PFSK-1 (cell line): ENCODE measurements at regions not wholly inside any gene's neighbourhood (a gene's known extent, or its start where the extent isn't known, plus 50 kb on each side); places are given as distances from the start of the nearest gene placed in this dataset.

Experiments used
- FOXP2 ChIP-seq: optimal IDR thresholded peaks from 2 replicates; pipeline ENCODE3; 2011; ENCODE audit warnings: borderline replicate concordance, control low read depth, inconsistent platforms; ENCODE audit not compliant: insufficient read depth; ENCODE audit errors: extremely low read length, extremely low read depth
- POLR2AphosphoS5 ChIP-seq: IDR thresholded peaks from 2 replicates; pipeline ENCODE4 v1.6.1; 2012; ENCODE audit warnings: low read depth, mild to moderate bottlenecking, control low read depth, low read length, moderate library complexity
- SIN3A ChIP-seq: IDR thresholded peaks from 2 replicates; pipeline ENCODE4 v1.6.1; 2012; ENCODE audit warnings: mild to moderate bottlenecking, low read length, moderate library complexity, borderline replicate concordance; ENCODE audit not compliant: insufficient read depth
- TAF1 ChIP-seq: IDR thresholded peaks from 2 replicates; pipeline ENCODE4 v1.6.1; 2012; ENCODE audit warnings: low read length, control low read depth, borderline replicate concordance; ENCODE audit not compliant: insufficient read depth
- TF ChIP-seq, protein P1 (sequence below), 2 experiments: IDR thresholded peaks; 2 replicates each; pipeline versions ENCODE4 v1.6.1 to v1.8.0; 2011 to 2012; ENCODE audit warnings: low read depth in 2 of 2, low read length in 2 of 2, control low read depth in 1 of 2, inconsistent platforms in 1 of 2, mild to moderate bottlenecking in 1 of 2, moderate library complexity in 1 of 2; ENCODE audit not compliant: insufficient read depth in 1 of 2

DNA sequence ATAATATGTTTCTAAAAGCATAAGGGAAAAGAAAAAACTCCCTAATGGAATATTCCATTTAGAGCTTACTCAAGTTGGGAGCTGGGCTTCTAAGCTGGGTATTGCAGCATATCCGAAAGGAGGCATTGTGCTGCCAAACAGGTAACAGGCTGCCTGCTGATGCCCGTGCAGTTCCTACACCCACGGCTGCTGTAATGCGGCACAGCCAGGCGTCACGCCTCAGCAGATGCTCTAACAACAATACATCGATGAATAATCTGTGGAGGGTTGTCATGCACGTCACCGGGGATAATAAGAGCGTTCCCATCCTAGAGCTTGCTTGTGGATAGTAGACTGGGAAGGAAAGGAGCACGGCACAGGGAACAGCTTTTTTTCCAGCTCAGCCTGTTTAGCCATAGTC lies 1582.1 kb upstream of the SLC10A2 start:
- TF ChIP-seq SIN3A (no peak), POLR2AphosphoS5 (no peak), TAF1 (no peak)
- TF ChIP-seq, protein P1, sequence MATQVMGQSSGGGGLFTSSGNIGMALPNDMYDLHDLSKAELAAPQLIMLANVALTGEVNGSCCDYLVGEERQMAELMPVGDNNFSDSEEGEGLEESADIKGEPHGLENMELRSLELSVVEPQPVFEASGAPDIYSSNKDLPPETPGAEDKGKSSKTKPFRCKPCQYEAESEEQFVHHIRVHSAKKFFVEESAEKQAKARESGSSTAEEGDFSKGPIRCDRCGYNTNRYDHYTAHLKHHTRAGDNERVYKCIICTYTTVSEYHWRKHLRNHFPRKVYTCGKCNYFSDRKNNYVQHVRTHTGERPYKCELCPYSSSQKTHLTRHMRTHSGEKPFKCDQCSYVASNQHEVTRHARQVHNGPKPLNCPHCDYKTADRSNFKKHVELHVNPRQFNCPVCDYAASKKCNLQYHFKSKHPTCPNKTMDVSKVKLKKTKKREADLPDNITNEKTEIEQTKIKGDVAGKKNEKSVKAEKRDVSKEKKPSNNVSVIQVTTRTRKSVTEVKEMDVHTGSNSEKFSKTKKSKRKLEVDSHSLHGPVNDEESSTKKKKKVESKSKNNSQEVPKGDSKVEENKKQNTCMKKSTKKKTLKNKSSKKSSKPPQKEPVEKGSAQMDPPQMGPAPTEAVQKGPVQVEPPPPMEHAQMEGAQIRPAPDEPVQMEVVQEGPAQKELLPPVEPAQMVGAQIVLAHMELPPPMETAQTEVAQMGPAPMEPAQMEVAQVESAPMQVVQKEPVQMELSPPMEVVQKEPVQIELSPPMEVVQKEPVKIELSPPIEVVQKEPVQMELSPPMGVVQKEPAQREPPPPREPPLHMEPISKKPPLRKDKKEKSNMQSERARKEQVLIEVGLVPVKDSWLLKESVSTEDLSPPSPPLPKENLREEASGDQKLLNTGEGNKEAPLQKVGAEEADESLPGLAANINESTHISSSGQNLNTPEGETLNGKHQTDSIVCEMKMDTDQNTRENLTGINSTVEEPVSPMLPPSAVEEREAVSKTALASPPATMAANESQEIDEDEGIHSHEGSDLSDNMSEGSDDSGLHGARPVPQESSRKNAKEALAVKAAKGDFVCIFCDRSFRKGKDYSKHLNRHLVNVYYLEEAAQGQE (IDR thresholded peaks at IDR 0.05; ENCODE audit: insufficient read depth in 1 of 2, low read depth in 2 of 2, low read length in 2 of 2) = no peak

DNA sequence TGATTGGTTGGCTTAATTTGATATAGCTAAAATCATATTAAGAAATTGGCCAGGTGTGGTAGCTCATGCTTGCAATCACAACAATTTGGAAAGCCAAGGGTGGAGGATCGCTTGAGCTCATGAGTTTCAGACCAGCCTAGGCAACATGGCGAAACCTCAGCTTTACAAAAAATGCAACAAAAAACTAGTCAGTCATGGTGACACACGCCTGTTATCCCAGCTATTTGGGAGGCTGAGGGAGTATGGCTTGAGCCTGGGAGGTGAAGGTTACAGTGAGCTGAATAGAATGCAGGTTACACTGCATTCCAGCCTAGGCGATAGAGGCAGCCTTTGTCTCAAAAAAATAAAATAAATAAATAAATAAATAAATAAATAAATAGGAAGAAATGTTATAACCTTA lies 1579.6 kb upstream of the SLC10A2 start:
- TF ChIP-seq SIN3A (no peak), TAF1 (no peak), POLR2AphosphoS5 (no peak), FOXP2 (no peak)
- TF ChIP-seq, protein P1 (IDR thresholded peaks at IDR 0.05; ENCODE audit: insufficient read depth in 1 of 2, low read depth in 2 of 2, low read length in 2 of 2) = no peak

DNA sequence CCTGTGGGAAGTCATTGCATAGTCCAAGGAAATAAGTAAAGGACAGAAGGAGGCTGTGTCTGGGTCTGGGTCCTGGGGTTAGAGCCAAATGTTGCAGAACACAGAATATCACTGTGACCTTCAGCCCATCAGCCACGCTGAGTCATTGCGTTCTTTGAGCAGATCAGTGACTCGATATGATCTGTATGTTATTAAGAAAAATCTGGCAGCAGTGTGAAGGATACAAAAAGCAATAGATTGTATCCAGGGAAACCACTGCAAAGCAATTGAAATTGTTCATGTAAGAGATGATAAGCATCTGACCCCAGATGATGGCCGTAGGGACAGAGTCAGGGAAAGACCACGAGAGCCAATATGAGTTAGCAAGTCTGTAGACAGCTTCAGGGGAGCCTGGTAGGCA lies 1575.1 kb upstream of the SLC10A2 start:
- no peak for TF ChIP-seq POLR2AphosphoS5
- TF ChIP-seq SIN3A = no peak

DNA sequence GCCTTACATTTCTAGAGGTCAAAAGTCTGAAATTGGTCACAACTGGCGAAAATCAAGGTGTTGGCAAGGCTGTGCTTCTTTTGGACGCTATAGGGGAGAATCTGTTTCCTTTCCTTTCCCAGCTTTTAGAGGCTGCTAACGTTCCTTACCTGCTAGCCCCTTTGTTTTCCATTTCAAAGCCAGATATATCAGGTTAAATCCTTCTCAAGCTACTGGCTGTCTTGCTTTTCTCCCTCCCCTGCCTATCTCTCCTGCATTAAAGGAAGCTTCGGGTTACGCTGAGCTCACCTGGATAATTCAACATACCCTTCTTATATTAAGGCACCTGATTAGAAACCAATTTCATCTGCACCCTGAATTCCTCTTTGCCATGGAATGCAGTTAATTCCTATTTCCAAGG lies 1569.7 kb upstream of the SLC10A2 start:
- no peak for TF ChIP-seq SIN3A
- TF ChIP-seq TAF1 = no peak
- no peak for TF ChIP-seq POLR2AphosphoS5
- TF ChIP-seq, protein P1 (IDR thresholded peaks at IDR 0.05; ENCODE audit: insufficient read depth in 1 of 2, low read depth in 2 of 2, low read length in 2 of 2) = no peak
- TF ChIP-seq FOXP2 = no peak

DNA sequence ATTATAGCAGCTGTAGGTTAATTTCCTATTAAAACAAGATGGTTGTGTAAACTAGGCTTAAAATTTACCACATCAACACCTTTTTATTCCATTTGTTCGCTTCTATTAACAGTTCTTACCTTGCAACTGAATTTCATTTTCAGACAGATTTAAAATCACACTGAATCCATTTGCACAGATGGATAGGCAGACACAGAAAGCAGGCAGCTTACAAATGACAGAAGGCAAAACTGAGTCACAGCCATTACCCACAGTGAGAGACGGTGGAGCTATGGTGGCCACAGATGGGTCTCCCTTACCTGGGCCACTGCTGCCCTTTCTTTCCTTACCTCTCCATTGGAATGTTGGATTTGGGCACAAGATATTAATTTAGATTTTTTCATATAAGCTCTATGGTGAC lies 1567.8 kb upstream of the SLC10A2 start:
- TF ChIP-seq, protein P1 (IDR thresholded peaks at IDR 0.05; ENCODE audit: insufficient read depth in 1 of 2, low read depth in 2 of 2, low read length in 2 of 2) = no peak
- no peak for TF ChIP-seq SIN3A
- no peak for TF ChIP-seq FOXP2
- no peak for TF ChIP-seq TAF1
- no peak for TF ChIP-seq POLR2AphosphoS5
